ENCODE measurements at regions not wholly inside any gene's neighbourhood (a gene's known extent, or its start where the extent isn't known, plus 50 kb on each side); places are given as distances from the start of the nearest gene placed in this dataset.

GRCh38 chr15:47616876-47617275 is 100.4 kb upstream of the SEMA6D start:
- H3K27me3 Mint-ChIP-seq (ENCODE audit: unreplicated experiment), result no peaks in the 10 kb centered on the region
- H3K4me1 Mint-ChIP-seq (ENCODE audit: unreplicated experiment), result no peaks in the 10 kb centered on the region
- no peaks in the 10 kb centered on the region for H3K36me3 Mint-ChIP-seq (ENCODE audit: low read depth, unreplicated experiment)
- DNase-seq (ENCODE audit: low spot score), result no peak
- H3K27ac Mint-ChIP-seq (ENCODE audit: unreplicated experiment), result no peak overlapping the region
- TF ChIP-seq, protein P1, sequence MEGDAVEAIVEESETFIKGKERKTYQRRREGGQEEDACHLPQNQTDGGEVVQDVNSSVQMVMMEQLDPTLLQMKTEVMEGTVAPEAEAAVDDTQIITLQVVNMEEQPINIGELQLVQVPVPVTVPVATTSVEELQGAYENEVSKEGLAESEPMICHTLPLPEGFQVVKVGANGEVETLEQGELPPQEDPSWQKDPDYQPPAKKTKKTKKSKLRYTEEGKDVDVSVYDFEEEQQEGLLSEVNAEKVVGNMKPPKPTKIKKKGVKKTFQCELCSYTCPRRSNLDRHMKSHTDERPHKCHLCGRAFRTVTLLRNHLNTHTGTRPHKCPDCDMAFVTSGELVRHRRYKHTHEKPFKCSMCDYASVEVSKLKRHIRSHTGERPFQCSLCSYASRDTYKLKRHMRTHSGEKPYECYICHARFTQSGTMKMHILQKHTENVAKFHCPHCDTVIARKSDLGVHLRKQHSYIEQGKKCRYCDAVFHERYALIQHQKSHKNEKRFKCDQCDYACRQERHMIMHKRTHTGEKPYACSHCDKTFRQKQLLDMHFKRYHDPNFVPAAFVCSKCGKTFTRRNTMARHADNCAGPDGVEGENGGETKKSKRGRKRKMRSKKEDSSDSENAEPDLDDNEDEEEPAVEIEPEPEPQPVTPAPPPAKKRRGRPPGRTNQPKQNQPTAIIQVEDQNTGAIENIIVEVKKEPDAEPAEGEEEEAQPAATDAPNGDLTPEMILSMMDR (IDR thresholded peaks at IDR 0.05; ENCODE audit: unreplicated experiment), result no peak
- no peaks in the 10 kb centered on the region for H3K9me3 Mint-ChIP-seq (ENCODE audit: unreplicated experiment)
- no peak overlapping the region for H3K4me3 Mint-ChIP-seq (ENCODE audit: unreplicated experiment)

- no peak overlapping the region for H3K4me3 Mint-ChIP-seq (ENCODE audit: unreplicated experiment)
- TF ChIP-seq, protein P1 (IDR thresholded peaks at IDR 0.05; ENCODE audit: unreplicated experiment), result no peak
- H3K9me3 Mint-ChIP-seq (ENCODE audit: unreplicated experiment), result no peaks in the 10 kb centered on the region
- no peaks in the 10 kb centered on the region for H3K27me3 Mint-ChIP-seq (ENCODE audit: unreplicated experiment)
- DNase-seq (ENCODE audit: low spot score), result no peak
- H3K27ac Mint-ChIP-seq (ENCODE audit: unreplicated experiment), result no peak overlapping the region
- no peaks in the 10 kb centered on the region for H3K36me3 Mint-ChIP-seq (ENCODE audit: low read depth, unreplicated experiment)
- no peaks in the 10 kb centered on the region for H3K4me1 Mint-ChIP-seq (ENCODE audit: unreplicated experiment)
Measured at GRCh38 chr15:47618241-47618640, 99.1 kb upstream of the SEMA6D start.

GRCh38 chr15:47620960-47621681 is 96.2 kb upstream of the SEMA6D start:
- H3K27me3 Mint-ChIP-seq (ENCODE audit: unreplicated experiment), result no peaks in the 10 kb centered on the region
- no peak for DNase-seq (ENCODE audit: low spot score)
- H3K27ac Mint-ChIP-seq (ENCODE audit: unreplicated experiment), result no peak overlapping the region
- no peak overlapping the region for H3K4me3 Mint-ChIP-seq (ENCODE audit: unreplicated experiment)
- H3K9me3 Mint-ChIP-seq (ENCODE audit: unreplicated experiment), result no peaks in the 10 kb centered on the region
- no peaks in the 10 kb centered on the region for H3K36me3 Mint-ChIP-seq (ENCODE audit: low read depth, unreplicated experiment)
- no peaks in the 10 kb centered on the region for H3K4me1 Mint-ChIP-seq (ENCODE audit: unreplicated experiment)
- TF ChIP-seq, protein P1 (IDR thresholded peaks at IDR 0.05; ENCODE audit: unreplicated experiment), result no peak

- Mint-ChIP-seq H3K27ac (ENCODE audit: unreplicated experiment) (no peak overlapping the region), H3K9me3 (ENCODE audit: unreplicated experiment) (no peaks in the 10 kb centered on the region), H3K4me1 (ENCODE audit: unreplicated experiment) (no peaks in the 10 kb centered on the region), H3K27me3 (ENCODE audit: unreplicated experiment) (no peaks in the 10 kb centered on the region), H3K4me3 (ENCODE audit: unreplicated experiment) (no peak overlapping the region), H3K36me3 (ENCODE audit: low read depth, unreplicated experiment) (no peaks in the 10 kb centered on the region)
- no peak for DNase-seq (ENCODE audit: low spot score)
- TF ChIP-seq, protein P1 (IDR thresholded peaks at IDR 0.05; ENCODE audit: unreplicated experiment), result no peak
Measured at GRCh38 chr15:47622055-47622454, 95.2 kb upstream of the SEMA6D start.

DNA sequence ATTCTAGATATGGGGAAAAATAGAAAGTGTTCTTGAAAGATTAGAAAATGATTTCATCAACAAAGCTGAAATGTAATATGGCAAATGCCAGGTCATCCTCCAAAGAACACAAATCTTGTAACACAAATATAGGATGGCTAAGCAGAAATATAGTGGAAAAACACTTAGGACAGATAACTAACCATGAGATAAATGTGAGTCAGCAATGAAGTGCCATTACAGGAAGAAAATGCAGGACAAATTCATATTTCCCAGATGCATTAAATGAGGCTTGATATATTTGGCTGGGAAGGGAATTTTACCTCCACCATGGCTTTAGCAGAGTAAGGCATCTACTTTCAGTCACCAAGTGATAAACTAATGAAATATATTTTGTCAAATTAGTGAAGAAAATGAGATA is 92.8 kb upstream of the SEMA6D start:
- no peaks in the 10 kb centered on the region for H3K36me3 Mint-ChIP-seq (ENCODE audit: low read depth, unreplicated experiment)
- DNase-seq (ENCODE audit: low spot score), result no peak
- TF ChIP-seq, protein P1 (IDR thresholded peaks at IDR 0.05; ENCODE audit: unreplicated experiment), result no peak
- H3K27ac Mint-ChIP-seq (ENCODE audit: unreplicated experiment), result no peak overlapping the region
- no peaks in the 10 kb centered on the region for H3K27me3 Mint-ChIP-seq (ENCODE audit: unreplicated experiment)
- no peaks in the 10 kb centered on the region for H3K4me1 Mint-ChIP-seq (ENCODE audit: unreplicated experiment)
- no peak overlapping the region for H3K4me3 Mint-ChIP-seq (ENCODE audit: unreplicated experiment)
- H3K9me3 Mint-ChIP-seq (ENCODE audit: unreplicated experiment), result no peaks in the 10 kb centered on the region

Measured in endothelial cell (in vitro differentiated cells).